GM12878 (cell line): ENCODE measurements at regions not wholly inside any gene's neighbourhood (a gene's known extent, or its start where the extent isn't known, plus 50 kb on each side); places are given as distances from the start of the nearest gene placed in this dataset.
"Not testable (repeated sequence)": the region's sequence is repeated elsewhere in the genome, so short reads cannot be mapped to it uniquely, and the experiment has no call there.

ENCODE experiments used
- ATAC-seq: fragments of 200-7000 bp; cut with Tn5 transposase; 3 replicates; pipeline ENCODE4 v1.9.1; 2020; ENCODE audit warnings: mild to moderate bottlenecking, moderate library complexity
- BruUV-seq: library from RNA; stranded (reverse); fragments of 400-500 nt; replicated peaks from 2 replicates; lab custom pipeline; 2021; lab: Mats Ljungman, UMichigan
- CTCF ChIA-PET: fragments of 300-600 bp; sonication (Branson Sonifier 250); formaldehyde crosslinking; extraction: SDS; loops from one replicate; lab custom pipeline; 2021; ENCODE audit warnings: inconsistent platforms; lab: Yijun Ruan, JAX
- POLR2A ChIA-PET: fragments of 350-600 bp; formaldehyde crosslinking; extraction: SDS; loops from one replicate; lab custom pipeline; 2021; ENCODE audit warnings: inconsistent platforms; lab: Charles Lee
- RAD21 ChIA-PET: fragments of 300-600 bp; sonication (Branson Sonifier 250); formaldehyde crosslinking; loops from one replicate; lab custom pipeline; 2023; ENCODE audit warnings: antibody characterized with exemption; ENCODE audit not compliant: unreplicated experiment; lab: Charles Lee
- SMC1A ChIA-PET: fragments of 300-600 bp; sonication (Branson Sonifier 250); formaldehyde crosslinking; loops from one replicate; lab custom pipeline; 2023; ENCODE audit not compliant: unreplicated experiment, uncharacterized antibody; lab: Charles Lee
- DNase-seq: peaks from one replicate; pipeline ENCODE4 v3.0.0-alpha.2; 2011; ENCODE audit warnings: low read depth, low spot score
- FAIRE-seq: peaks from 3 replicates; lab custom pipeline; 2011; peaks lifted over from hg19 to GRCh38; lab: Jason Lieb, UNC
- H2AFZ ChIP-seq: 2 replicates; pipeline ENCODE4 v1.6.0; 2011; ENCODE audit warnings: low read depth, low read length, control low read depth; ENCODE audit not compliant: control insufficient read depth
- H3K27ac ChIP-seq: 2 replicates; pipeline ENCODE4 v1.5.1; 2011; ENCODE audit warnings: control low read depth; ENCODE audit not compliant: control insufficient read depth, insufficient read depth
- H3K27me3 ChIP-seq, 2 experiments: replicated peaks in 1 of 2; 2 replicates each; pipeline versions ENCODE4 v1.6.0 to v1.6.1; 2011; ENCODE audit warnings: low read length in 1 of 2; ENCODE audit not compliant: control insufficient read depth in 2 of 2, insufficient read depth in 2 of 2
- H3K36me3 ChIP-seq, 2 experiments: 2 replicates each; pipeline ENCODE4 v1.5.1; 2011; ENCODE audit warnings: low read length in 1 of 2; ENCODE audit not compliant: control insufficient read depth in 2 of 2, insufficient read depth in 2 of 2
- H3K4me1 ChIP-seq: 2 replicates; pipeline ENCODE4 v1.6.1; 2011; ENCODE audit warnings: mild to moderate bottlenecking, low read length, moderate library complexity, mixed read lengths; ENCODE audit not compliant: control insufficient read depth, insufficient read depth
- H3K4me2 ChIP-seq: 2 replicates; pipeline ENCODE4 v1.6.0; 2011; ENCODE audit warnings: control low read depth; ENCODE audit not compliant: control insufficient read depth, insufficient read depth
- H3K4me3 ChIP-seq: fragments of 200-600 bp; sonication (generic); 2 replicates; pipeline ENCODE4 v1.5.1; 2016
- H3K79me2 ChIP-seq: 2 replicates; pipeline ENCODE4 v1.6.0; 2011; ENCODE audit warnings: low read length; ENCODE audit not compliant: control insufficient read depth, insufficient read depth
- H3K9ac ChIP-seq: 2 replicates; pipeline ENCODE4 v1.8.0; 2011; ENCODE audit warnings: low read length, control low read depth, mixed read lengths; ENCODE audit not compliant: control insufficient read depth, insufficient read depth
- H3K9me3 ChIP-seq: replicated peaks from 3 replicates; pipeline ENCODE4 v1.5.1; 2011; ENCODE audit warnings: mild to moderate bottlenecking, low read length; ENCODE audit not compliant: control insufficient read depth, insufficient read depth
- H4K20me1 ChIP-seq: 2 replicates; pipeline ENCODE4 v1.6.0; 2011; ENCODE audit not compliant: control insufficient read depth, insufficient read depth
- WGBS: methylation state at CpG from one replicate; pipeline ENCODE4 v1.1.6; 2016; ENCODE audit warnings: low lambda C conversion rate; ENCODE audit not compliant: insufficient replicate concordance, insufficient coverage; ENCODE audit errors: missing lambda C conversion rate; 5-methylcytosine and 5-hydroxymethylcytosine counted together
- in situ Hi-C: fragments of 300-500 bp; cut with MboI; formaldehyde crosslinking; loops from 9 replicates; pipeline ENCODE4 v1.14.3; 2018; ENCODE audit warnings: mixed read lengths
- intact Hi-C: fragments of 100-400 bp; cut with micrococcal nuclease; formaldehyde crosslinking; loops from one replicate; pipeline ENCODE4 v1.14.2; 2022; ENCODE audit not compliant: unreplicated experiment

GRCh38 chrX:90403859-90404258, 482.2 kb downstream of the TGIF2LX start:
- H3K27ac ChIP-seq, H3K4me1 ChIP-seq, in situ Hi-C loops, CTCF ChIA-PET, ATAC-seq, H3K4me3 ChIP-seq, FAIRE-seq, H3K36me3 ChIP-seq, H3K4me2 ChIP-seq, BruUV-seq, H4K20me1 ChIP-seq, H2AFZ ChIP-seq, DNase-seq, H3K79me2 ChIP-seq, SMC1A ChIA-PET, H3K9me3 ChIP-seq, POLR2A ChIA-PET, RAD21 ChIA-PET, intact Hi-C loops, H3K27me3 ChIP-seq, H3K9ac ChIP-seq: not testable (repeated sequence)
- 27% methylated on average over 4 of the region's 4 CpGs for WGBS

GRCh38 chrX:90404846-90405436, 483.2 kb downstream of the TGIF2LX start:
- 27% methylated on average over 1 of the region's 2 CpGs for WGBS
- H3K4me2 ChIP-seq, SMC1A ChIA-PET, CTCF ChIA-PET, H3K9me3 ChIP-seq, H3K9ac ChIP-seq, H3K27me3 ChIP-seq, DNase-seq, H3K79me2 ChIP-seq, H3K4me3 ChIP-seq, BruUV-seq, FAIRE-seq, H4K20me1 ChIP-seq, H3K36me3 ChIP-seq, intact Hi-C loops, H2AFZ ChIP-seq, H3K27ac ChIP-seq, H3K4me1 ChIP-seq, in situ Hi-C loops, RAD21 ChIA-PET, ATAC-seq, POLR2A ChIA-PET: not testable (repeated sequence)

- H3K79me2 ChIP-seq, H3K4me3 ChIP-seq, H3K4me1 ChIP-seq, CTCF ChIA-PET, BruUV-seq, H3K9me3 ChIP-seq, in situ Hi-C loops, FAIRE-seq, H3K27me3 ChIP-seq, H3K9ac ChIP-seq, H2AFZ ChIP-seq, intact Hi-C loops, H3K36me3 ChIP-seq, SMC1A ChIA-PET, H3K4me2 ChIP-seq, POLR2A ChIA-PET, H3K27ac ChIP-seq, H4K20me1 ChIP-seq, RAD21 ChIA-PET, DNase-seq, ATAC-seq: not testable (repeated sequence)
- 67% methylated on average over 8 of the region's 13 CpGs for WGBS
Observed at GRCh38 chrX:90453770-90454338, 532.1 kb downstream of the TGIF2LX start.

GRCh38 chrX:90458071-90458899, 536.6 kb downstream of the TGIF2LX start:
- ATAC-seq, H3K9ac ChIP-seq, BruUV-seq, H3K36me3 ChIP-seq, H3K27ac ChIP-seq, FAIRE-seq, H3K4me1 ChIP-seq, RAD21 ChIA-PET, H2AFZ ChIP-seq, H3K4me2 ChIP-seq, H3K79me2 ChIP-seq, POLR2A ChIA-PET, H3K27me3 ChIP-seq, CTCF ChIA-PET, H3K4me3 ChIP-seq, SMC1A ChIA-PET, H3K9me3 ChIP-seq, H4K20me1 ChIP-seq, DNase-seq, intact Hi-C loops, in situ Hi-C loops: not testable (repeated sequence)
- WGBS = 28% methylated on average over 9 of the region's 9 CpGs
